Transverse colon (tissue), 4 donors: ENCODE measurements at regions not wholly inside any gene's neighbourhood (a gene's known extent, or its start where the extent isn't known, plus 50 kb on each side); places are given as distances from the start of the nearest gene placed in this dataset.

Experiments used
- EP300 ChIP-seq: sonication (generic); formaldehyde crosslinking; IDR thresholded peaks from one replicate; pipeline ENCODE4 v1.6.1; 2017; ENCODE audit warnings: antibody characterized with exemption, low read depth
- POLR2A ChIP-seq: fragments of 450-650 bp; IDR thresholded peaks from one replicate; pipeline ENCODE4 v1.6.1; 2016; ENCODE audit warnings: antibody characterized with exemption, mild to moderate bottlenecking, moderate library complexity
- POLR2AphosphoS5 ChIP-seq, 3 donors: sonication (generic); formaldehyde crosslinking; IDR thresholded peaks; one replicate each; pipeline ENCODE4 v1.6.1; 2016; ENCODE audit warnings: antibody characterized with exemption in 3 of 3
- TF ChIP-seq, protein P1 (sequence below), 5 experiments: fragments of 200-600 bp in 3 of 5; fragments of 450-650 bp in 2 of 5; sonication (generic) in 3 of 5; IDR thresholded peaks; 1 replicate in 2 of 5; 2 replicates in 3 of 5; pipeline ENCODE4 v1.5.1; 2016 to 2017; ENCODE audit warnings: antibody characterized with exemption in 5 of 5, inconsistent platforms in 3 of 5, mild to moderate bottlenecking in 2 of 5, moderate library complexity in 1 of 5

DNA sequence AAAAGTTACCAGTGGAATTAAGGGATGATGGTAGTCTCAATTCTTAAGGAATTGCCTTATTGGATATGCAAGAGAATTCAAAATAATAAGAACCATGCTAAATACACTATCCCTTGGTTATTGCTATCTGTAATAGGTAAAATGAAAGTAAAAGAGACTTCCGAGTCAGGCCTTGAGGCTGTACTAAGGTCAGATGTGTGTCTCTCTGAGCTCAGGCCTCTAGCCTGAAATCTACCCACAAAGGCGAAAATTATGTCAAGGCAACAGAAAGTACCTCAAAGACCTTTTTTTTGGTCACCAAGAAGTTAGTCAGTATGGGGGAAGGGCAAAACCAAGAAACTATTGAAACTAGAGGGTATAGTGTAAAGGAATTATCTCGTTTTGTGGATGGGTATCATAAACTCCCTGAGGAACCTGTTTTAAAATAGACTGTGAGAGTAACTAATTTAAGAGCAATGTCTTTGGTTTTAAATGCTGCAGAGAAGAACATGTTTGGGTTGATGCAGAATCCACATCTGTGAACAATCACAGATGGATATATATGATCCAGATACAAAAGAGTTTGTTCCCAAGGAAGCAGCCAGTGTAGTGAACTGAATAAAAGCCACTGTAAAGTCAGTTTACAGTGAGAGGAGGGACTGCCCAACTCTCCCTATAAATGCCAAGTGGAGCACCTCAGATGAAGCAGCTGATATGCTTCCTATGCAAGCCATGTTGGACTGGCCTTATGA lies 382.3 kb upstream of the SEMA6D start:
- TF ChIP-seq, protein P1, sequence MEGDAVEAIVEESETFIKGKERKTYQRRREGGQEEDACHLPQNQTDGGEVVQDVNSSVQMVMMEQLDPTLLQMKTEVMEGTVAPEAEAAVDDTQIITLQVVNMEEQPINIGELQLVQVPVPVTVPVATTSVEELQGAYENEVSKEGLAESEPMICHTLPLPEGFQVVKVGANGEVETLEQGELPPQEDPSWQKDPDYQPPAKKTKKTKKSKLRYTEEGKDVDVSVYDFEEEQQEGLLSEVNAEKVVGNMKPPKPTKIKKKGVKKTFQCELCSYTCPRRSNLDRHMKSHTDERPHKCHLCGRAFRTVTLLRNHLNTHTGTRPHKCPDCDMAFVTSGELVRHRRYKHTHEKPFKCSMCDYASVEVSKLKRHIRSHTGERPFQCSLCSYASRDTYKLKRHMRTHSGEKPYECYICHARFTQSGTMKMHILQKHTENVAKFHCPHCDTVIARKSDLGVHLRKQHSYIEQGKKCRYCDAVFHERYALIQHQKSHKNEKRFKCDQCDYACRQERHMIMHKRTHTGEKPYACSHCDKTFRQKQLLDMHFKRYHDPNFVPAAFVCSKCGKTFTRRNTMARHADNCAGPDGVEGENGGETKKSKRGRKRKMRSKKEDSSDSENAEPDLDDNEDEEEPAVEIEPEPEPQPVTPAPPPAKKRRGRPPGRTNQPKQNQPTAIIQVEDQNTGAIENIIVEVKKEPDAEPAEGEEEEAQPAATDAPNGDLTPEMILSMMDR (IDR thresholded peaks at IDR 0.05): no peak
- TF ChIP-seq POLR2A (no peak), EP300 (no peak), POLR2AphosphoS5 (IDR thresholded peaks at IDR 0.05) (no peak)
